HG03432 (cell line): ENCODE measurements at regions not wholly inside any gene's neighbourhood (a gene's known extent, or its start where the extent isn't known, plus 50 kb on each side); places are given as distances from the start of the nearest gene placed in this dataset.

ENCODE experiments used
- ATAC-seq: cut with Tn5 transposase; IDR thresholded peaks from one replicate; pipeline ENCODE4 v1.9.1; 2021; ENCODE audit warnings: mild to moderate bottlenecking, moderate library complexity; ENCODE audit not compliant: unreplicated experiment

DNA sequence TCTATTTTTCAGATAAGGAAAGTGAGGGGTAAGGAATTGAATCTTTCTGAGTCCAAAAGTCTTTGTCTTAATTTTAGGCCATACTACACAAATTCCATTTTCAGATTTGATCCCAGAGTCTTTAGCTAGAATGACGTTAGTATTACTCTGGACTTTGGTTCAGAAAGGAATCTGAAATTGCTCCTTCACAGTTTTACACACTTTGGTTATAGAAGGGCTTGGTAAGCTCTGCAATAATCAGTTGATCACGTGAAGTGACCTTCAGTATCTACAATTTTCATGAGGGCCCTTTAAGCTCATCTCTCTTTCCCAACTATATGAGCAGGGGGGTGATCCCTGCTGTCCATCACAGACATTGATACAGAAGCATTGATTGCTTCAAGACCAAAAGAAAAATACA, 103.4 kb upstream of the ESRRG start:
- ATAC-seq: no peak

DNA sequence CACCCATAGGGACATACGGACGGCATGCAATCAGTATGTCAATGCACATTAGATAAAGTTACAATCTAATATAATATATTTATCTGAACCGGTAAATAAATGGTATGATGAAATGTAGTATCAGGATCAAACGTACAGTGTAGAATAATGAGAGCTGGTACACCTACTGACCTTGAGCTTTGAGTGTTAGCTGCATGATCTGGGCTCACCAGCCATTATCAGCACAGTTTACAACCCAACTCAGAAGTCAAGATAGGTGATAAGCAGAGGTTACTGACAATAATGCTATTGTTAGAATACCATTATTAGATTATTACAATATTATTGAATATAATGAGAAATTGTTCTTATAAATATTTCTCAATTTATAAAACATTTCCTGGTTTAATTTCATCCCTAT, 103.0 kb upstream of the ESRRG start:
- ATAC-seq: no peak

DNA sequence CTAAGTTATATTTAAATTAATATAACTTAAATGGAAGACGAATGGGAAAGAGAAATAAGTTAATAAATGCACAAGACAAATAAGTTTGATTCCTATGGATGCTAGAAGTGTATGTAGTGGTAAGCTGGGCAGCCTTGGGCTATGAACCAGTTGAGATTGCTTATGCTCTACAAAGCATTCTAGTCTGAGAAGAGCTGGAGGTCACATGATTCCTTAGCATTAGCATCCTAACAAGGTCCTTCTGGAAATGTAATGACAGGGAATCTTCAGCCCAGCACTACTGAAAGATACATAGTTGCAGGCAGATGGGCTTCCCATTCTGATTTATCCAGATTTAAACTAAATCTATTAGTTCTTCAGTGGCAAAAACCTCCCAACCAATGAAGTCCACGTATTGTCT, 102.3 kb upstream of the ESRRG start:
- no peak for ATAC-seq

DNA sequence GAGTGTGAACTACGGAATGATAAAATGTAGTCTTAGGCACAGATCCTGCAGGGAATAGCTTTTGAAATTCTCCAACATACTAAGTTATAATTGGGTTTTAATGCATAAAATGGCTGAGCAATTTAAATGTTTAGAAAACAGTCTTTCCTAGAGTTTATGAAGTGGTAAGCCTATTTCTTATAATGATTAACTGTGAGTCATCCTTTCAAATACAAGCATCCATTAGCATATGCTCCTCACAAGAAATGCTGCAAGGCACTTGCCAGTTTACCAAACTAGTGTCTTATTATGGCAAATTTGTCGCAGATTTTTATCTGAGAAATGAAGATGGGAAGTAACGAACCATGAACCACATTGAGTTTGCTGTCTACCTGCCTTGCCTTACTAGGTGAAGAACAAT, 101.3 kb upstream of the ESRRG start:
- no peak for ATAC-seq

DNA sequence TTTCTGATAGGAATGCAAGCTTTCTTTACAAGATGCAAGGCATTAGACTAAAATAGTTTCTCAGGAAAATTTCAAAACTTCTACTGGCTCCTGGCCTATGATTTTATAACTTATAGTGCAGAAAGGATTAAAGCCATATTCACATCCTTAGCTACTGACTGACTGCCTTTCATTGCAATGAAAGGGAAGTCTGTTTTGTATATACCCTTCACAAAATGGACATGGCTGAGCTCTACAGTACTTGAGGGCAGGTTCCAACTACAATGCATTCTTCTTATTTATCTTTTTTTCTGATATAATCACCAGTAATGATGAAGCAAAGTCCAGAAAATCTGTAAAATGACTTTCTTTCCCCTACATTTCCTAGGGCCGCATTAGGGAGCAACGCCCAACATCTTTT, 100.5 kb upstream of the ESRRG start:
- no peak for ATAC-seq

DNA sequence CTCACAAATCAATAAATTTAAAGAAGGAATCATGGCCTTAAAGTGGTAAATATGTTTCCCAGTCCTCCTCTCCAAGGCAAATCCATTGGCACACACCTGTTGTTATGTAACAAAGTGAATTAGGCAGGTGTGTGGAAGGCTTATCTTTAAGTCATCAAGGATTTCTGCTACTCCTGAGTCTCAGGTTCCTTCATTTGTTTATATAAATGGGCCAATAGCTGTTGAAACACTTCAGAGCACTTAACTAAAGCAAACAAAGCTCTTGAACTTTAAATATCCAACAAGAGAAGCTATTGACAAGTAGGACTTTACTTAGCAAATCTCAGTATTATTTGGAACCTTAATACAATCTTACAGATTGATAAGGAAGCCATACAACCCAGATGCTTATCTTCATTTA, 99.3 kb upstream of the ESRRG start:
- ATAC-seq: no peak

DNA sequence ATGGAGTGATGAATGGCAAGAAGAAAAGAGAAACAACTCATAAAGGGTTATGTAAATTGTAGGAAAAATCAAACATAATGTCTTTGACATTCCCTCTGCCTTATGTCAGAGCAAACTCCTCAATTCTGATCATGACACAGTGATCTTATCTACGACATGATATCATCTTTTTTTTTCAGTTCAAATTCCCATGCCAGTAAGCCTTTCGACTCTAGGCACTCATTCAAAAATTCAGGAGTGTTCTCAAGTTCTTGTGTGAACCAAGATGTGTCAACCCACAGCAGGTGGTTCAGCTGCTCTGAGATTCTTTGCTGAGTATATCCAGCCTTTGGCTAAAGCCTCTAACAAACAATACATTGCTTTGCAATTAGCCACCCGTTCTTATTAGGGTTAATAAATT, 97.1 kb upstream of the ESRRG start:
- ATAC-seq: no peak

DNA sequence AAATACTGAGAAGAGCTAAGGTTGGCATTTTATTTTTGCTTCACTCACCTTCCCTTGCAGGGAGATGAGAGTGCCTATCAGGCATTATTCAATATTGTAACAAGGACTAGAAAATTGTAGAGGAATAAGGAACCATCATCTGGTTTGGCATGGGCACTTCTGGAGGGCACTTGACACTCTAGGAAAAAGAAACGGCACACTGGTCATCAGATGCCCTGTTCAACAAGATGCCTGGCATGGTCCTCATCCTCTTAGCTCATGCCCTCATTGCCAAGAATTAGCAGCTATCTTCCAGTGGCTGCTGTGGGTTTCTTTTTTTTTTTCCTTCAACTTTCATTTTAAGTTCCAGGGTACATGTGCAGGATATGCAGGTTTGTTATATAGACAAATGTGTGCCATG, 95.1 kb upstream of the ESRRG start:
- no peak for ATAC-seq

DNA sequence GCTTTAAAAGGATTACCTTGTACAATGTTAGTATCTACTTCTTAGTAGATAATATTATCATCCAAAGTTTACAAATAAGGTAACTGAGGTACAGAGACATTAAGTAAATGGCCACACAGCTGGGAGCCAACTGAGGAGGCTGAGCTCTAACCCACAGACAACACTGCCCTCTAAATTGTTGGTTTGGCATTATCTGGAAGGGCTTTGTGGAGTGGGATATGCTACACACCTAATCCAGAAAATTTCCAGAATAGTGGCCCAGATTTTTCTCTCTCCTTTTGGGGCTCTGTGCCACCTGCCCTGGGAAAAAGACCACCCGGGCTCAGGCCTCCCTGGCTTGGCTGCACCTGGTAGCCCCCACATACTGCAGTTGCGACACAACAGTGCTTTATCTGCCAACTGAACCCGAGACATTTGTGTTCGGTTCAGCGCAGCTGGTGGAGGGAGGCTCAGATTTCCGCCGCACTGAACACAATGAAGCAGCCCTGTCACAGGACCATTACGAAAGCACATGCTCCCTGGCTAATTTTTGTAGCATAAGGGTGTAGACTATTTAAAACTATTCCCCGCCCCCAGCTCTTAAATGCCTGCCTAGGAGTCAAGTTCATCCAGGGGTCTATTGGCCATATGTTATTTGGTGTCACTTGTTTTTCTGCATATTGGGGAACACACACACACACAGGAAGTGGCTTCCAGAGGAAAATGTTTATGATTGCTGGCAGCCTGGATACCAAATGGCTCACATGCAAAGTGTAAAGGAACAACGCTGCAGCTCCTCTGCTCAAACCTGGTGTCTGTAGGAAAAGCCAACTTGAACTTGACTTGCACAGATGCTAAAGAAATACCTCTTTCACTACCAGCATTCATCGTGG, 92.3 kb upstream of the ESRRG start:
- no peak for ATAC-seq

DNA sequence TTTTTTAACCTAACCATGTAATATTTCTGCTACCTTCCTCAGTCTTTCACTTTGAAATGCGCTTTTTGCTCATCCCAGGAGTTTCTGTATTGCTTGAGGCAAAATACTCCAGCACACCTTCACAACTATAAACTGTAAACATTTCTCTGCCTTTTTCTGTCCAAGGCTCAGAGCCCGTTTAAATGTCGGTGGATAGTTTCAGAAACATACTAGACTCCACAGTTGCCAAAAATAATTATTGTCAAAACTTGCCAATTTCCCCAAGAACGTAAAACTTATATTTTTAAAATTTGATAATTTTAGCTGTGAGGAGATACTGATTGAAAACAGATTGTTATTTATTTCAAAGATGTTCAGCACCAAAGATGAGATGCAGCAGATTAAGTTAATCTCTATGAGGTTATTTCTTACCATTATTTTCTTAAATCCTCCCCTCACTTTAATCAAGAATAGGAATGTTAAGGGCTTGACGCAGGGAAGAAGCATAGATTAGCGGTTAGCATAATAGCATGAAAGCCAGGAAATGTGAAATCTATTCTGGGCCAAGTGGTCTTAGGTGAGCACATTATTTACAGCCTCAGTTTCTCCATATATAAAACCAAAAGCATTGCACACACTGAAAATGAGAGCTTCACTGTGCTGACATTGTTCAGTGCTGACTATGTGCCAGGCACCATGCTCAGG, 91.5 kb upstream of the ESRRG start:
- no peak for ATAC-seq

DNA sequence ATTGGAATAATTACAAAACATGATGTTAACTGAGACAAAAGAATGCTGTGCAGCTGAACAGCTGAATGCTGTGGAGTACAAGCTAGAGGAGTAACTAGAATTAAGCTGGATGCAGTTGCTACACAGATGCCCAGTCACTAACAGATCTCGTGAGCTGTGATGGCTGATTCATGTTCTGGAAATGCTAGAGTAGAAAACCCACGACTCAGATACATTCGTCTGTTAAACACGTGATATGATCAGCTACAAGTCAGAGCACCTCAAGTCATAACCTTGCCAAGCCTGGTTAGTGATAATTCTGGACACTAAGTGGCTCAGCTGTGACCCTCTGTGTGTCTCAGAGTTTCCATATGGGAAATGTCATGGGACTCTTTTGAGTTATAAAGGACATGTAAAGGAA, 89.7 kb upstream of the ESRRG start:
- no peak for ATAC-seq

DNA sequence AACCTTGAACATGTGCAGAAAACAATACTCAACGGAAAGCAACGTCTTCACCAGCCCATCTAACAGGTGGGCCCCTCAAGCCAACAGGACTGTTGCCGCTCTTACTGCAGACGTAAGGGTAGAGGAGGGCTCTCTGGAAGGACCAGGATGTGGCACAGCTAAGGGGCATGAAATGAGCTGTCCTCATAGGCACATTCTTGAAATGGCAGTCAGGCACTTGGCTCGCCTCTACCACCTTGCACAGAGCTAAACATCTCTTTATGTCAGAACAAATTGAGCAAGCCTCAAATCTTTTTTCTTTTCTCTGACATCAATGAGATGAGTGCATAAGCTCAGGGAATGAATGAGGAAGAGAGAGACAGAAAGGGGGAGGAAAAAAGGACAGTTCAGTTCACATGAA, 86.4 kb upstream of the ESRRG start:
- no peak for ATAC-seq

DNA sequence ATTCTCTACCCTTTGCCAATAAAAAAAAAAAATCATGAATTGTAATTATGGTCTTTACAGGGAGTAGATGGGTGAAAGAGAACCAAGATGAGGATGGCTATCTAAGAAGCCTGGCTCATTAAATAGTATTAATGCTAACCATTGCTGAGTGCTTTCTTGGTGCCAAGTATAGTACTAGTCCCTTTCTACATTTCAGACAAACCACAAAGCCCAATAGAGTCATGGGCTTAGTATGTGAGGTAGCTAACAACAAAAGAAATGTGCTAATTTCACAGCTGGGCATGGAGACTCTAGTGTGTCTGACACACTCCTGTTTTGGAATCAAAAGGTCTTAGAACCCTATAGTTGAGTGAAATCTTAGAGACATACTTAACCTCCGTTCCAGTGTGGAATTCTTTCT, 84.5 kb upstream of the ESRRG start:
- ATAC-seq: no peak

DNA sequence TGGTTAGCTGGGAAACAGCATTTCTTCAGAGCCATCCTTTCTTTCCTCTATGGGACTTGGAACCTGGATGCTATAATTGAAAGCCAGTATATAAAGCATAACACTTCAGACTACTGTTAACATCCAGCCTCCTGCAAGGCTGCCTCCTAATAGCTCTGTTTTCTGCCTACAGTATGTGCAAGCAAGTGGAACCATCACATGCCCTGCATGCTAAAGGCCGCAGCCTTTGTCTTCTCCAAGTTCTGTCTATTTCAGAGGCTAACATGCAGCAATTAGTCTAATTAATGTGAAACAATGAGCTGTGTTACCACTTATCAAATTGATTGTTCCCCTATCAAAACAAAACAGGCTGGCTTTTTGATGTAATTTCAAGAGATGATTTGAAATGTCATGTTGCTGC, 82.7 kb upstream of the ESRRG start:
- no peak for ATAC-seq

DNA sequence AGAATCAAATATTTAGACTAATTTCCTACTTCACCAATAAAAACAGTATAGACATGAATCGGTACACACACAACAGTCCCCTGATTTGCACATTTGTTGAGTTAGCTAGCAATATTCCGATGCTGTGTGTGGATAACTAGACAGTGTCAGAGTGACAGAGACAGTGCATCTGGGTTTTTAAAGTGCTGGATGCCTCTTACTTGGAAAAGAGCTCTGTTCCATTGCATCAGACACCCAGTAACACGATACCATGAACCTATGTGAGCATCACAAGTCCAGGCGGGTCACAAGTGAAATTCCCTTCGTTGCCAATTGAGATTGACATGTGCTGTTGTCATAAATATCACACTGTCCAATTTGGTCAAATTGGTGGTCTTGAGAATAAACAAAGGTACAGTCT, 82.0 kb upstream of the ESRRG start:
- ATAC-seq: no peak

DNA sequence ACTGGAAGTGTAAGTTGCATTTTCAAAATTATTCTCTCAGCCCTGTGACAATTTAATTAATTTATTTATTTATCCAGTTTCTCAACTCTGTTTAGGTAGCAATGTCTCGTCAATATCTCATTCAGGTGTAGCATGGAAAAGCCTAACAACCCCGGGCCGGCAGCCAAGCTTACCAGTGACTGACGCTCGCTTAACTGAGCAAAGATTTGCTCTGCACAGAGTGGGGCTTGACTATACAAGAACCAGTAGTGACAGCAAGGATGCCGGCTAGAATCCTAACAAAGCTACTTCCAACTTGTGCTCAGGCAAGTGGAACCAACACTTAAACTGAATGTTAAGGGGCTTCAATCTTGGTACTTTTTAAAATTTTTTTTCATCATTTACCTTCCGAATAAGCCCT, 80.9 kb upstream of the ESRRG start:
- no peak for ATAC-seq

DNA sequence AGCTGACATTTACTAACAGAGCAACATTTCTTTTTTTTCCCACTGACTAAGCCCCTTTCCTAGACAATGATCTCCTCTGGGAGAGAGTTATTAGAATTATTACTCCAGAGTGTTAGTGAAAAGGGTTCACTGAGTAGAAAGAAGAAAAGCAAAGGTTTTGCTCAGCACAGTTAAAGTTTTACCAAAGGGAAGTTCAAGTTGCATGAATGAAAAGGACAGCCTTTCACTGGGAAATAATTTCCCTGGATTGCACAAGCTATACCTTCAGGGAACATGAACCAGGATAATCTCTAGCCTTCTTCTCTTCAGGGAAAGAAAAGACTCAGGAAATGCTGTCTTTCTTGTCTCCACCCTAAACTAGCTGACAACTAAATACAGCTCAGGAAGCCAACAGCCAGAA, 71.4 kb upstream of the ESRRG start:
- no peak for ATAC-seq

DNA sequence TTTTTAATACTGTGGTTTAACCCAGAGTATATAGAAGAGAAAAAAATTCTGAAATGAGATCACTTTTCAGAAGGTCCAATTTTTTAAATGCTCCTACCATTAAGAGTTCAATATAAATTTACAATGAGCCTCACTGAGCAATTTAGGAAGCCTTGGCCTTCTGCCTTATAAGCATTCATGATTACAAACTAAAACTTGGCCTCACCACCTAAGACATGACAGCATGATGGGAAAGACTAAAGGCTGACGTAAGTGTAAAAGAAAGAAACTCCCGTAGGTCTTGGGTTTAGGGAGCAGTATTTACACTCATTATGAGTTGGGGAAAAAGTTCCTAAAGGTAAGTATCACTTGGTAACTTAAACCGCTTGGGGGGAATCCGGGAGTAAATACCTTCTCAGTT, 70.7 kb upstream of the ESRRG start:
- no peak for ATAC-seq

DNA sequence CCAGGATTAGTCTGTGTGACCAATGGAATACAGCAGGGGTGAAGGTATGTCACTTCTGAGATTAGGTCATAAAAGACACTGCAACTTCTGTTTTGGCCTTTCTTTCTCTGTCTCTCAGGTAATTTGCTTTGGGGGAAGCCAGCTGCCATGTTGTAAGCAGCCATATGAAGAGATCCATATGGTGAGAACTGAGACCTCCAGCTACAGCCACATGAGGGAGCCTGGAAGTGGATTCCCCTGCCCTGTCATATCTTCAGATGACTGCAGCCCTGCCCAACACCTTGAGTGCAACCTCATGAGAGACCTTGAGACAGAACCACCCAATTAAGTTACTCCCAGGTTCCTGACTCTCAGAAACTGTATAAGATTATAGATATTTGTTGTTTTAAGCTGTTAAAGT, 70.1 kb upstream of the ESRRG start:
- no peak for ATAC-seq

DNA sequence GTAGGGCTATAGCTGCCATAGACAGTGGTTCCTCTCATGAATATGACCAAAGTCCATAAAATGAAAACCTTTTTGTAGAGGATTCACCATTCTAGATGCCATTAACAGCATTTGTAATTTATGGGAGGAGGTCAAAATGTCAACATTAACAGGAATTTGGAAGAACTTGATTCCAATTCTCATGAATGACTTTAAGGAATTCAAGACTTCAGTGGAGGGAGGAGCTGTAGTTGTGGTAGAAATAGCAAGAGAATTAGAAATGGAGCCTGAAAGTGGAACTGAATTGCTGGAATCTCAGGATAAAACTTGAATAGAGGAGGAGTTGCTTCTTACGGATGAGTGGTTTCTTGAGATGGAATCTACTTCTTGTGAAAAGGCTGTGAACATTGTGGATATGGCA, 65.4 kb upstream of the ESRRG start:
- ATAC-seq: no peak

DNA sequence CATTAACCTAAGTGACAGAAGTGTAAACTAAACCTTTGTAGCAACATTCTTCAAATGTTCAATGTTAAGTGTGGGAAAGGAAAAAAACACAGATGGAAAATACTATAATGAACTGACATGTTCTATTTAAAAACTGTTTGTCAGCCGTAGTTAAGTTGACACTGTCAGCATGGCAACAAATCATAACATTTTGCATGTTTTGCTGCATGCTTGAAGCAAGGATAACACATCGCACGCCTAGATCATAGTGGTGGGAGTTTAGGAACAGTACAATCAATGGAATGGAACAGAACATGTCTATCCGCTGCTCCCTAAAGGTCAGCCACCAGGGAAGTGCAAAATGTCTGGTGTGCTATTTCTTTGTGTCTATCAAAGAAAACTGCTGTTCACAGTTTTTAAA, 62.5 kb upstream of the ESRRG start:
- ATAC-seq: no peak

DNA sequence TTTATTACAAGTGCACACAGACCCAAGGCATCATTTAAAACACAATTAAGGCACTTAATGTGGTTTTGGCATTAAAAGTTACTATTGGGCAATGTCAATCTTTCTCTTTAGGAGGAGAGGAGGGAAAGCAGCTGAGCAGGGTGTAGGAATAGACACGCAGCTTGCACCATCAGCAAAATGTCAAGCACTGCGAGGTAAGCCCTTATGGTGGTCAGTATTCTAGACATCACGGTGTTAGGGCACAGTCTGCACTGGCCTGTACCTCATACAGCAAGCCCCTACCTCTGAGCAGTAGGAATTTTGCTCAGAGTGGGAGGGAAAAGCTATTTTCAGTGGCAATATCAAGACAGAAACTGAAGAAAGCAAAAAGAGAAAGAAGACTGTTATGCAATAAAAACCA, 62.0 kb upstream of the ESRRG start:
- no peak for ATAC-seq

DNA sequence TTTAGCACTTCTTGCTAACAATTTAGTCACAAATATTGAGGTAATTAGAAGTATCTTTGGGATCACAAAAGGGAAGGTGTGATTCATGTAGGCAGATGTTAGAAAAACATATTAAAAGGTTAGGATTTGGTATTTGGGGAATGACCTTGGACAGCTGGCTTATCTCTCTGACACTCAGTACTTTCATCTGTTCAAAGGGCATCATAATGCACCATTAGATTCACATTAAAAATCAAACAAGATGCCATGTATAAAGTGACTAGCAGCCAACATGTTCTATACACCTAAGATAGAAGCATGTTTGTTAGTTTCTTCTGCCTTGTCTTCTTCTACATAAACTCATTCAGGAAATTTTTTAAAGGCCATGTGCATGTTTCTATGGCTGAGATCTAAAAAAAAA, 56.5 kb upstream of the ESRRG start:
- no peak for ATAC-seq
